Activated CD4-positive, alpha-beta memory T cell treated with anti-CD3 and anti-CD28 coated beads, Interleukin-2, amount 10 ng/mL, durations not matched to agents 7 days and 5 days (primary cell): ENCODE measurements at regions not wholly inside any gene's neighbourhood (a gene's known extent, or its start where the extent isn't known, plus 50 kb on each side); places are given as distances from the start of the nearest gene placed in this dataset.

ENCODE experiments used
- CTCF ChIA-PET: fragments of 350-600 bp; sonication (Branson Sonifier 250); formaldehyde crosslinking; loops from one replicate; lab custom pipeline; 2021; ENCODE audit warnings: antibody characterized with exemption, inconsistent platforms; lab: Charles Lee
- POLR2A ChIA-PET: fragments of 350-600 bp; sonication (Branson Sonifier 250); formaldehyde crosslinking; loops from one replicate; lab custom pipeline; 2021; ENCODE audit warnings: antibody characterized with exemption; lab: Charles Lee
- DNase-seq: peaks from one replicate; pipeline ENCODE4 v3.0.0-alpha.2; 2020
- H3K27ac Mint-ChIP-seq: one replicate; pipeline ENCODE4 v1.8.0; 2021; ENCODE audit warnings: mild to moderate bottlenecking, mixed read lengths
- H3K27me3 Mint-ChIP-seq: one replicate; pipeline ENCODE4 v1.8.0; 2021; ENCODE audit warnings: mixed read lengths
- H3K36me3 Mint-ChIP-seq: one replicate; pipeline ENCODE4 v1.8.0; 2021; ENCODE audit warnings: low read depth, mixed read lengths
- H3K4me1 Mint-ChIP-seq: one replicate; pipeline ENCODE4 v1.8.0; 2021; ENCODE audit warnings: mixed read lengths
- H3K4me3 Mint-ChIP-seq: one replicate; pipeline ENCODE4 v1.8.0; 2021; ENCODE audit warnings: mild to moderate bottlenecking, mixed read lengths
- H3K9me3 Mint-ChIP-seq: one replicate; pipeline ENCODE4 v1.8.0; 2021; ENCODE audit warnings: mixed read lengths

DNA sequence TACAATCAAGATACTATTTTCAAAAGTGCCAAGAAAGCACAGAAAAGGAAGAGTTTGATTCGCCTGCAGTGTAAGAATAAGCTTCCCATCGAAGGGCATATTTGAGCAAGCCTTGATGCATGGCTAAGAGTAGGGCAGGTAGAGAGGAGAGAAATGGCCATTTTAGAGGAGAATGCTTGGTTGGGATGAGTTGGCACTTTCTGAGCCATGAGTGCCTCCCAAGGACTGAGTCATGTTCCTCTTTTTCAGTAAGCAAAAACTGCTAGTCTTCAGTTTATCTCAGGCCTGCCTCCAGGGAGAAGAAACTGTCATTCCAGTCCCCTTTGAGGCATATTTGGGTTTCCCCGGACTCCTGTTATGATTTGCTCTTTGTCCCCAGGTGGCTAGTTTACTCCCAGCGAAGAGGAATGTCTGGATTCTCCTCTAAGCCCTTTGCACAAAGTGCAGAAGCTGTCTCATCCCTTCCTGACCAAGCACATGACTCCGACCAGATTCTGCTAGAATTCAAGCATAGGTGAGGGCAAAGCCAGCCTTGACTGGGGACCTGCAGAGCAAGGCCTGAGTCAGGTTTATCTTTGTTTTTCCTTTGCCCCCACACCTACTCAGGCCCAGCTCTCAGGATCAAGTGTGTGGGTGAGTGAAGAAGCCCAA lies 115.2 kb downstream of the TTC32 start:
- Mint-ChIP-seq H3K4me1 (no peaks in the 10 kb centered on the region), H3K4me3 (no peak overlapping the region), H3K27ac (no peak overlapping the region), H3K36me3 (no peaks in the 10 kb centered on the region), H3K27me3 (no peaks in the 10 kb centered on the region), H3K9me3 (no peaks in the 10 kb centered on the region)
- CTCF ChIA-PET = interaction anchor here (1.1 kb wide), 1 partner anchor 9 kb away, joined by 4 read pairs; no protein-coding TSS in a partner anchor
- POLR2A ChIA-PET = no interaction called here
- no peak for DNase-seq

DNA sequence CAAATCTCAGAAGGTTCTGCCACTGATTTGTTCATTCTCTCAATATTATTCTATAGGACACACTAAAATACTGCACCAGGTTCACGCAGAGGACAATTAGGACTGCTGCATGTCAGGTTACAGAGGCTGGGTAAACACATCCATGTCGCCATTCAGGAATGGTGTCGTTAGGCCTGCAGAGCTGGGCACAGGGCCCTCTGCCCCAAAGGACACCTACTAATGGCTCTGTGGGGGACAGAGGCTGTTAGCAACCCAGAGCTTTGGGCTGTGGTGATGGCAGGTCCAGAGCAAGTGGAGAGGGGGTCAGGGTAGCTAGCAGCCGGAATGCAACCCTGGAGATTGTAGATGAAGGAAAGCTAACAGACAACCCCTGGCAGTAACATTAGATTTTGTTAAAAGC lies 115.9 kb downstream of the TTC32 start:
- H3K36me3 Mint-ChIP-seq = no peaks in the 10 kb centered on the region
- DNase-seq = no peak
- H3K27ac Mint-ChIP-seq = no peak overlapping the region
- no peak overlapping the region for H3K4me3 Mint-ChIP-seq
- no peaks in the 10 kb centered on the region for H3K27me3 Mint-ChIP-seq
- no peaks in the 10 kb centered on the region for H3K4me1 Mint-ChIP-seq
- ChIA-PET POLR2A (no interaction called here), CTCF (interaction anchor here (1.1 kb wide), 1 partner anchor 10 kb away, joined by 4 read pairs; no protein-coding TSS in a partner anchor)
- no peaks in the 10 kb centered on the region for H3K9me3 Mint-ChIP-seq

DNA sequence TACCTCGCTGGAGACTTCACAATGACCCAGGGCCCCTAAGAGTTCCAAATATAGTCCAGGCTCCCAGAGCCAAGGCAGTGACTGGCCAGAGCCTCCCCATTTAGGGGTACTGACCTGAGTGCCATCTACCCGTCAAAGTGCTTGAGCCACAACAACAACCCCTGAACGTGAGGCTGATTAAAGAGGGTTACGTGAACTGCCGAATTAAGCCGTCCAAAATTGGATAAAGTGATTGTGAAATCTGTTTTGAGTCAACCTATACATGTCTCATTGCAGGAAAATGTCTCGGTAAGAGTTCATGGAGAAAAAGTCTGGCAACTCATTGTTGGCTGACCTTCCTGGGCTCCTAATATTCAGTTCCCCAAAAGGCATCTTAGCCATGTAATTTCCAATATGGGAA lies 116.3 kb downstream of the TTC32 start:
- DNase-seq = no peak
- no peaks in the 10 kb centered on the region for H3K36me3 Mint-ChIP-seq
- H3K4me3 Mint-ChIP-seq = no peak overlapping the region
- H3K27me3 Mint-ChIP-seq = no peaks in the 10 kb centered on the region
- no peak overlapping the region for H3K27ac Mint-ChIP-seq
- ChIA-PET POLR2A (no interaction called here), CTCF (no interaction called here)
- H3K9me3 Mint-ChIP-seq = no peaks in the 10 kb centered on the region
- no peaks in the 10 kb centered on the region for H3K4me1 Mint-ChIP-seq

DNA sequence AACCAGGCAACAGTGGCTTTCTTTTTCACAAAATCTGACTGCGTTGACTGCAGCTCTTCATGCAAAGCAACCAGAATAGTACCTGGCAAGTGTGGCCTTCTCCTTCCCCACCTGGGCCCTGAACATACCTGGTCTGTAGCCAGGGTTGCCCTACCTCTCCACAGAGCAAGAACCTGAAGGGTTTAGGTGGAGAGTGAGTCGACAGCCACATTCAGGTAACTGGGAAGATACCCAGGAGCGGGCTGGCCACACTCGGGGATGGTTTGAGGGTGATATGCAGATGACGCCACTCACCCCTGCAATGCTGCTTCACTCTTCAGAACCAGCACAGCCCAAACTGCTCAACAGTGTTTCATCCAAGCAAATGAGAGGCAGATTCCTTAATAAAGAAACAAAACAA lies 117.3 kb downstream of the TTC32 start:
- no peaks in the 10 kb centered on the region for H3K36me3 Mint-ChIP-seq
- H3K4me1 Mint-ChIP-seq = no peaks in the 10 kb centered on the region
- no peak for DNase-seq
- CTCF ChIA-PET = no interaction called here
- no peak overlapping the region for H3K27ac Mint-ChIP-seq
- POLR2A ChIA-PET = no interaction called here
- H3K9me3 Mint-ChIP-seq = no peaks in the 10 kb centered on the region
- H3K27me3 Mint-ChIP-seq = no peaks in the 10 kb centered on the region
- H3K4me3 Mint-ChIP-seq = no peak overlapping the region

DNA sequence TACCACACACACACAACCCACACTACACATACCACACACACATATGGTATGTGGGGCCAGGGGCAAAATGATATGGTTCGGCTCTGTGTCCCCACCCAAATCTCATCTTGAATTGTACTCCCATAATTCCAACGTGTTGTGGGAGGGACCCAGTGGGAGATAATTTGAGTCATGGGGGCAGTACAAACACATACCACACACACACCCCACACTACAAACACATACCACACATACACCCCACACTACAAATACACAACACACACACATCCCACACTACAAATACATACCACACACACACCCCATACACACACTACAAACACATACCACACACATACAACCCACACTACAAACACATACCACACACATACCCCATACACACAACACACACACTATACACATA lies 117.8 kb downstream of the TTC32 start:
- CTCF ChIA-PET = no interaction called here
- Mint-ChIP-seq H3K36me3 (no peaks in the 10 kb centered on the region), H3K9me3 (no peaks in the 10 kb centered on the region), H3K27me3 (no peaks in the 10 kb centered on the region), H3K4me3 (no peak overlapping the region), H3K4me1 (no peaks in the 10 kb centered on the region), H3K27ac (no peak overlapping the region)
- DNase-seq = no peak
- POLR2A ChIA-PET = no interaction called here

DNA sequence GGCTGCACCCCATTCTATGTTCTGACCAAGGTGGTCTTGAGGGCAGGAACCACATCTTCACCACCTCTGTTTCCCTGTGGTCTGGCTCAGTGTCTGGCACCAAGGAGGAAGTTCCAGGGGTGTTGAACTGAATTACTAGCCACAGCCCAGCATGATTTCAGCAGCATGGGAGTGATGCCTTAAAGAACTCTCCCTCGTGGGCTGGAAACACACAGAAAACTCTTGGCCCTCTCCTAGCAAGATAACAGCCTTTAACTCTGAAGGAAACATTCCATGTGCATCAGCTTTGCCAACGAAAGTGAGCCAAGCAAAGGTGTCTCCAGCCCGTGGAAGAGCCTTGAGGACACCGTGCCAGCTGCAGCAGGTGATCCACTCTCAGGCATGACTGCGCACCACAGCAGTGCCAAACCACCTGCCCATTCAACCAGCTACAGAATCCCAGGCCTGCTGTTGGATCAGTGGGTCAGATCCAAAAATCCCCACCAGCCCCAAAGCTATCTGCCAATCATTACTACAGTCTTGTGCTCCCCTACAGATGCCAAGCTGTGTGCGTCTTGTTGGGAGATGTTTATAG lies 124.8 kb downstream of the TTC32 start:
- H3K4me3 Mint-ChIP-seq = no peak overlapping the region
- H3K27me3 Mint-ChIP-seq = peaks cover 4% of the 10 kb centered on the region
- DNase-seq = no peak
- H3K4me1 Mint-ChIP-seq = no peaks in the 10 kb centered on the region
- no peak overlapping the region for H3K27ac Mint-ChIP-seq
- ChIA-PET POLR2A (no interaction called here), CTCF (no interaction called here)
- H3K36me3 Mint-ChIP-seq = no peaks in the 10 kb centered on the region
- H3K9me3 Mint-ChIP-seq = no peaks in the 10 kb centered on the region

DNA sequence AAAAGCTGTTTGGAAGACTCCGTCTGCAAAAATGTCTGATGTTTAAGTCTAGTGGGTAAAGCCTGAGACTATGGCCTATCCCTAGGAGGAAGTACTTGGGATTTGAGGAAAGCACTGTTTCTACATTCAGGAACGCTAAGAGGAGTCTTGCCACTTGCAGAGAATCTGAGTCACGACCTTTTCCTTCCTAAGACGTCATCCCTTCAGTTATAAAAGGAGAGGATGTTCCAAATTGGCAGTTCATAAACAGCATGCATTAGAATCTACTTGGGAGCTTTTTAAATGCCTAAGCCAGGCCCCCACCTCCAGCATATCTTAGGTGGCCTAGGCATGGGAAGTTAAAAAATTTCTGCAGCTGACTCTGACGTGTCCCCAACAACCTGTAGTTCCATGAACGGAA lies 125.9 kb downstream of the TTC32 start:
- Mint-ChIP-seq H3K4me1 (no peaks in the 10 kb centered on the region), H3K36me3 (no peaks in the 10 kb centered on the region), H3K9me3 (no peaks in the 10 kb centered on the region), H3K27ac (no peak overlapping the region), H3K4me3 (no peak overlapping the region), H3K27me3 (peaks cover 4% of the 10 kb centered on the region)
- no peak for DNase-seq
- POLR2A ChIA-PET = no interaction called here
- CTCF ChIA-PET = no interaction called here

DNA sequence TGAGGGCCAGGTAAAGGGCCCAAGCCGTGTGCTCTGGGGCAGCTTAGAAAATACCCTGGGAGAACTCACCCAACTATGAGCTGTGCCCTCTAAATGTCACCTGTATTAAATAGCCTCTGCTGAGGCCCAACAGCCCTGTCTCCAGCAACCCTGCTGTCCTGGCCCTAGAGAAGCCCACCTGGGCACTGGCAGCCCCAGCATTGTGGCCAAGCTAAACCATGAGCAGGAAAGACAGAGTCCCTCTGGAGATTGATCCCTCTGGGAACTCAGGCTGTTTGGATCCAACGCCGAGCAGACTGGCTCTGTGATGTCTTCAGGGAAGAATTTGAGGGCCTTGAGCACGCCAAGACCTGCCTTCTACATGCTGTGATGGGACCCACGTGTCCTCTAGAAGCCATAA lies 126.5 kb downstream of the TTC32 start:
- Mint-ChIP-seq H3K27me3 (peaks cover 4% of the 10 kb centered on the region), H3K27ac (no peak overlapping the region), H3K4me1 (no peaks in the 10 kb centered on the region), H3K4me3 (no peak overlapping the region), H3K9me3 (no peaks in the 10 kb centered on the region), H3K36me3 (no peaks in the 10 kb centered on the region)
- CTCF ChIA-PET = no interaction called here
- POLR2A ChIA-PET = no interaction called here
- no peak for DNase-seq

DNA sequence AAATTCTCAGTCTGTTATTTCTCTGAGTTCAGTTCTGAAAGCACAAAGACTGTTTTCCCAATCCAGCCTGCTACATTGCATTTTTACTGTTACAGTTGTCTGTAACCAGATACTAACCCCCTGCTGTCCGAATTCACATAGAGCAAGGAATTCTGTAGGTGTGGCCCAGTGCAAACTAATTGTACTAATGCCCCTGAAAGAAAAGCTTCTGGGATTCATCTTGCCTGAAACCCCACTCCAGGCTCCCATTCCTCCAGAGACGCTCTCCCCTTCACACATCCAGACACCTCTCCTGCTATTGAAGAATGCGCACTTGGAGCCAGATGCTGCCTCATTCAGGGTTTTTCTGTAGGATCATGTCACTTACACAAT lies 127.0 kb downstream of the TTC32 start:
- ChIA-PET CTCF (no interaction called here), POLR2A (no interaction called here)
- no peak for DNase-seq
- H3K36me3 Mint-ChIP-seq = no peaks in the 10 kb centered on the region
- H3K4me3 Mint-ChIP-seq = no peak overlapping the region
- H3K27me3 Mint-ChIP-seq = peaks cover 4% of the 10 kb centered on the region
- no peak overlapping the region for H3K27ac Mint-ChIP-seq
- no peaks in the 10 kb centered on the region for H3K4me1 Mint-ChIP-seq
- H3K9me3 Mint-ChIP-seq = no peaks in the 10 kb centered on the region

DNA sequence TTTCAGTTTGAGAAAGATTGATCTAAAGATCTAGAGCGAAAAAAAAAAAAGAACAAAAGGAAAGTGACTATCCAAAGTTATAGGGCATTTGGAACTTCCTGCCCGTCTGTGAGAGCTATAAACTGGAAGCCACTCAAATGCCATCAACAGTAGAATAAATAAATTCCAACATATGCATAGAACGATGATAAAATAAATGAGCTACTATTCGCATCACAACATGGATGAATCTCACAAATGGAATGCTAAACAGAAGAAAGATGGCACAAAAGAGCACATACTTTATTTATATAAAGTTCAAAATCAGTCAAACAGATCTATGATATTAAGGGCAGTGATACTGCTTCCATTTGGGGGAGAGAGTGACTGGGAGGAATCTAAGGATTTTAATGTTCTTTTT lies 128.8 kb downstream of the TTC32 start:
- POLR2A ChIA-PET = no interaction called here
- Mint-ChIP-seq H3K4me1 (no peaks in the 10 kb centered on the region), H3K4me3 (no peak overlapping the region), H3K27ac (no peak overlapping the region), H3K36me3 (no peaks in the 10 kb centered on the region), H3K27me3 (peaks cover 4% of the 10 kb centered on the region), H3K9me3 (no peaks in the 10 kb centered on the region)
- CTCF ChIA-PET = interaction anchor here (0.6 kb wide), 1 partner anchor 322 kb away, joined by 3 read pairs; no protein-coding TSS in a partner anchor
- DNase-seq = no peak

DNA sequence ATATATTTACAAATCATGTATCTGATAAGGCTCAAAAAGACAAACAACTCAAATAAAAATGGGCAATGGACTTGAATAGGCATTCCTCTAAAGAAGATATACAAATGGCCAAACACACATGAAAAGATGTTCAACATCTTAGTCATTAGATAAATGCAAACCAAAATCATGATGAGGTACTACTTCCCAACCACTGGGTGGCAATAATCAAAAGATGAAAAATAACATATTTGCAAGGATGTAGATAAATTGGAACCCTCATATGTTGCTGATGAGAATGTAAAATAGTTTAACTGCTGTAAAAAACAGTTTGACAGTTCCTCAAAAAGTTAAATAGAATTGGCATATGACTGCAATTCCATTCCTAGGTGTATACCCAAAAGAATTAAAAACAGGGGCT lies 132.3 kb downstream of the TTC32 start:
- peaks cover 17% of the 10 kb centered on the region for H3K27me3 Mint-ChIP-seq
- no peak for DNase-seq
- CTCF ChIA-PET = no interaction called here

DNA sequence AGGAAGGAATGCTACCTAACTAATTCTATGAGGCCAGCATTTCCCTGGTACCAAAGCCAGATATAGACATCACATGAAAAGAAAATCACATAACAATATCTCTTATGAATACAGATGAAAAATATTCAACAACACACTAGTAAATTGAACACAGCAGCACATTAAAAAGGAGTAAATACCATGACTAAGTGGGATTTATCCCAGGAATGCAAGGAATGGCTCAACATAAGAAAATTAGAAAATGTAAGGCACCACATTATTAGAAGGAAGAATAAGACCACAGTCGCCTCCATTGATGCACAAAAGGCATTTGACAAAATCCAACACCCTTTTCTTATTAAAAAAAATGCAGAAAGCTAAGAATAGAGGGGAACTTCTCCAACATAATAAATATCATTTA lies 133.9 kb downstream of the TTC32 start:
- ChIA-PET CTCF (no interaction called here), POLR2A (no interaction called here)
- no peaks in the 10 kb centered on the region for H3K9me3 Mint-ChIP-seq
- H3K4me3 Mint-ChIP-seq = no peak overlapping the region
- peaks cover 13% of the 10 kb centered on the region for H3K27me3 Mint-ChIP-seq
- no peak overlapping the region for H3K27ac Mint-ChIP-seq
- DNase-seq = no peak
- no peaks in the 10 kb centered on the region for H3K4me1 Mint-ChIP-seq
- no peaks in the 10 kb centered on the region for H3K36me3 Mint-ChIP-seq

More for the DNA sequence above, 132.3 kb downstream of the TTC32 start:
- no peak overlapping the region for H3K27ac Mint-ChIP-seq
- no peaks in the 10 kb centered on the region for H3K36me3 Mint-ChIP-seq
- no peaks in the 10 kb centered on the region for H3K9me3 Mint-ChIP-seq
- H3K4me3 Mint-ChIP-seq = no peak overlapping the region
- no peaks in the 10 kb centered on the region for H3K4me1 Mint-ChIP-seq
- POLR2A ChIA-PET = no interaction called here

DNA sequence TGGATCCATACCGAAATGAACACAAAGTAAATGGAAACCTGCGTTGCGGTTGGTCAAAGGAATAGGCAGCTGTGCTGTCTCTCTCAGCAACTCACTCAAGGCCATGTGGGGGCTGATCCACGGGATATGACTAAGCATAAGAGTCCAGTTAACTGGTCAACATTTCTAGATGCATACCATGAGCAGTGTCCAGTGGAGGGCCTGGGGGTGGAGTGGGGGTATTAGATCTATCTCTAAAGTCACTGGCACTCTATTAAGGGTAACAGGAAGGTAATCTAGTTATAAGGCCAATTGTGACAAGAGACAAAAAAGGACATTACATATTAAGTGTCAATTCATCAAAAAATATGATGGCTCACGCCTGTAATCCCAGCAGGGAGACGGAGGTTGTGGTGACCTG lies 136.8 kb downstream of the TTC32 start:
- DNase-seq = no peak
- ChIA-PET CTCF (no interaction called here), POLR2A (no interaction called here)
- no peak overlapping the region for H3K4me3 Mint-ChIP-seq
- H3K4me1 Mint-ChIP-seq = no peaks in the 10 kb centered on the region
- peaks cover 13% of the 10 kb centered on the region for H3K27me3 Mint-ChIP-seq
- no peak overlapping the region for H3K27ac Mint-ChIP-seq
- H3K9me3 Mint-ChIP-seq = no peaks in the 10 kb centered on the region
- no peaks in the 10 kb centered on the region for H3K36me3 Mint-ChIP-seq

DNA sequence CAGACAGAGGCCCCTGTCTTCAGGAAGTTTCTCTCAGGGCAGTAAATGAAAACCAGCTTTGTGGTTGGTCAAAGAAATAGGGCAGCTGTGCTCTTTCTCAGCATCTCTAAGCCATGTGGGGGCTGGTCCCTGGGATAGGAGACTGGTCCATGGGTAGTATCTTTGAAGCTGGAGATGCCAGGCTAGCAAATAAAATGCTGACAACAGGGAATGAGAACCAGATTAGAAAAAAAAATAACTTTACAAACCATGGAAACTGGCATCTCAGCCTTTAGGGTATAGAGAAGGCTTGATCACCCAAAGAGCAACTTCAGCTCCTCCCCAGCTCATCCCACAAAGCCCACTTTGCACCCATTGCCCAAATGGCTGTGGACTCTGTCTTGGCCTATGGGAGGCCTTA lies 138.1 kb downstream of the TTC32 start:
- Mint-ChIP-seq H3K9me3 (no peaks in the 10 kb centered on the region), H3K4me1 (no peaks in the 10 kb centered on the region), H3K36me3 (no peaks in the 10 kb centered on the region), H3K27ac (no peak overlapping the region), H3K27me3 (peaks cover 13% of the 10 kb centered on the region), H3K4me3 (no peak overlapping the region)
- DNase-seq = no peak
- POLR2A ChIA-PET = no interaction called here
- CTCF ChIA-PET = no interaction called here
